C4-2B (cell line): ENCODE measurements at regions not wholly inside any gene's neighbourhood (a gene's known extent, or its start where the extent isn't known, plus 50 kb on each side); places are given as distances from the start of the nearest gene placed in this dataset.

Experiments used
- CTCF ChIP-seq: fragments of 450-650 bp; conservative IDR thresholded peaks from 2 replicates; pipeline ENCODE4 v1.5.1; 2017; ENCODE audit warnings: mild to moderate bottlenecking
- ZFX ChIP-seq: fragments of 450-650 bp; IDR thresholded peaks from 2 replicates; pipeline ENCODE4 v1.6.1; 2017

DNA sequence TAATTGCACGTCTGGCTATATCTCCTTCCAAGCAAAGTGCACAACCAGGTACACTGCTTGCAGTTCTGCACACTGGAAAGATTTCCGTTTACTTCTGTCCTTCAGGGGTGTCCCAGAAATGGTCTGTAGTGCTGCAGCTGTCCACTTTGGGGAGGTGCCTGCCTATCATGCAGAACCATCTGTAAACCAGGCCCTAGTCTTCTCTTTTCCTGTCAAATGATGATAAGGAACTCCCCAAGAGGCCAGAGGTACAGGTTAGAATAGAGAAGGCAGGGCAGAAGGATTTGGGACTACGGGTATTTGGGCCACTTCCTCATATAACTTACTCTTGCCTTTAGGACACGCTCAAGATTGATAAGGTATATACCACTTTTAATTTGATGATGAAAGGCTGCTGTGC lies 746.9 kb downstream of the FAT4 start:
- TF ChIP-seq CTCF: no peak
- no peak for TF ChIP-seq ZFX
